Endometrium (tissue), 2 donors: ENCODE measurements at regions not wholly inside any gene's neighbourhood (a gene's known extent, or its start where the extent isn't known, plus 50 kb on each side); places are given as distances from the start of the nearest gene placed in this dataset.

Source experiments
- FAIRE-seq: peaks from 2 replicates; lab custom pipeline; 2012; peaks lifted over from hg19 to GRCh38; lab: Jason Lieb, UNC
- donor health status: control.
- donor health status: control.

- no peak for FAIRE-seq
Measured at GRCh38 chr11:115036406-115037180, 358.3 kb downstream of the NXPE2 start.

GRCh38 chr11:115042002-115042401 is 363.7 kb downstream of the NXPE2 start:
- FAIRE-seq = no peak

GRCh38 chr11:115047631-115048030 is 369.3 kb downstream of the NXPE2 start:
- FAIRE-seq = no peak

- no peak for FAIRE-seq
Measured at GRCh38 chr11:115049796-115050195, 371.5 kb downstream of the NXPE2 start.

- FAIRE-seq = no peak
Measured at GRCh38 chr11:115050756-115051155, 372.4 kb downstream of the NXPE2 start.

- FAIRE-seq = no peak
Measured at GRCh38 chr11:115051938-115052590, 373.7 kb downstream of the NXPE2 start.

GRCh38 chr11:115052601-115053000 is 374.3 kb downstream of the NXPE2 start:
- FAIRE-seq = no peak

- no peak for FAIRE-seq
Measured at GRCh38 chr11:115054570-115055538, 376.5 kb downstream of the NXPE2 start.

GRCh38 chr11:115056514-115056913 is 378.2 kb downstream of the NXPE2 start:
- FAIRE-seq = no peak

GRCh38 chr11:115060840-115061239 is 382.5 kb downstream of the NXPE2 start:
- no peak for FAIRE-seq

GRCh38 chr11:115065314-115065713 is 387.0 kb downstream of the NXPE2 start:
- FAIRE-seq = no peak

- no peak for FAIRE-seq
Measured at GRCh38 chr11:115065830-115066664, 387.7 kb downstream of the NXPE2 start.

GRCh38 chr11:115067471-115067870 is 389.1 kb downstream of the NXPE2 start:
- no peak for FAIRE-seq

GRCh38 chr11:115067900-115068530 is 389.7 kb downstream of the NXPE2 start:
- no peak for FAIRE-seq

- FAIRE-seq = no peak
Measured at GRCh38 chr11:115069599-115069998, 391.3 kb downstream of the NXPE2 start.

GRCh38 chr11:115075356-115075755 is 397.0 kb downstream of the NXPE2 start:
- no peak for FAIRE-seq

- FAIRE-seq = no peak
Measured at GRCh38 chr11:115077740-115078139, 399.4 kb downstream of the NXPE2 start.

- FAIRE-seq = no peak
Measured at GRCh38 chr11:115078461-115079438, 400.4 kb downstream of the NXPE2 start.

GRCh38 chr11:115080923-115081680 is 402.8 kb downstream of the NXPE2 start:
- FAIRE-seq = no peak
